ENCODE measurements at regions not wholly inside any gene's neighbourhood (a gene's known extent, or its start where the extent isn't known, plus 50 kb on each side); places are given as distances from the start of the nearest gene placed in this dataset.

GRCh38 chr1:147824798-147825197 is 64.4 kb upstream of the GJA5 start:
- Mint-ChIP-seq H3K27me3 (peaks cover 9% of the 10 kb centered on the region), H3K9me3 (peaks cover 0 to 6% (median 0%) of the 10 kb centered on the region in 7 donors), H3K36me3 (no peaks in the 10 kb centered on the region), H3K27ac (no peak overlapping the region), H3K4me1 (no peaks in the 10 kb centered on the region), H3K4me3 (no peak overlapping the region)
- ATAC-seq (ENCODE audit: low read depth in 2 of 2) = no peak
- Histone ChIP-seq H3K4me3 (ENCODE audit: low read depth, low read length) (no peak overlapping the region), H3K27me3 (ENCODE audit: control insufficient read depth, insufficient read depth, low read length) (peaks cover 5% of the 10 kb centered on the region), H3K4me1 (ENCODE audit: control insufficient read depth, insufficient read depth, low read length, poor library complexity, severe bottlenecking) (no peaks in the 10 kb centered on the region), H3K9me3 (ENCODE audit: control insufficient read depth in 2 of 2, low read length in 2 of 2) (no peaks in the 10 kb centered on the region), H3K27ac (ENCODE audit: insufficient read depth, low read length, poor library complexity, severe bottlenecking) (no peak overlapping the region), H3K36me3 (ENCODE audit: control insufficient read depth, insufficient read depth, low read length) (no peaks in the 10 kb centered on the region)
- DNase-seq = no peak

DNA sequence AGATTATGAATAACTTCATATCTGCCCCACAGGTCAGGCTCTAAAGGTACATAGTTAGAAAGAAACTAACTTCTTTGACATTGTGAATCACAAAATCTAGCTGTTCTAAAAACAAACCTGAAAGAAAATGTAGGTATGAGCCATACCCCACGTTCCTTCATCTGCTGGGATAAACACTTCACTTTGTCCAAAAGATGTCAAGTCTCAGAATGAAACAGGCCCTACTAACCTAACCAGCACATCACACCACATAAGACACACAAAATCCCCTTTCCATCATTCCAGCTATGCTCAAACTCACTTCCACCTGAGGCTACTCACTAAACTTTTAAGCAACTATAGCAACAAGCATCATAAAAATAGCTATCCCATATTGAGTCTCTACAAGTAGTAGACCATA is 65.2 kb upstream of the GJA5 start:
- H3K4me1 Mint-ChIP-seq = no peaks in the 10 kb centered on the region

GRCh38 chr1:147826259-147826658 is 65.9 kb upstream of the GJA5 start:
- H3K4me3 Mint-ChIP-seq = no peak overlapping the region
- no peak overlapping the region for H3K27ac Mint-ChIP-seq
- ATAC-seq (ENCODE audit: low read depth in 2 of 2) (no peak), DNase-seq (no peak)
- no peaks in the 10 kb centered on the region for H3K36me3 Mint-ChIP-seq
- no peaks in the 10 kb centered on the region for H3K36me3 ChIP-seq (ENCODE audit: control insufficient read depth, insufficient read depth, low read length)
- H3K27me3 ChIP-seq (ENCODE audit: control insufficient read depth, insufficient read depth, low read length) = peaks cover 3% of the 10 kb centered on the region
- no peaks in the 10 kb centered on the region for H3K9me3 ChIP-seq (ENCODE audit: control insufficient read depth in 2 of 2, low read length in 2 of 2)
- no peaks in the 10 kb centered on the region for H3K4me1 ChIP-seq (ENCODE audit: control insufficient read depth, insufficient read depth, low read length, poor library complexity, severe bottlenecking)
- no peaks in the 10 kb centered on the region for H3K4me1 Mint-ChIP-seq
- peaks cover 4% of the 10 kb centered on the region for H3K27me3 Mint-ChIP-seq
- no peak overlapping the region for H3K4me3 ChIP-seq (ENCODE audit: low read depth, low read length)
- H3K9me3 Mint-ChIP-seq = peaks cover 0 to 6% (median 1%) of the 10 kb centered on the region in 7 donors
- H3K27ac ChIP-seq (ENCODE audit: insufficient read depth, low read length, poor library complexity, severe bottlenecking) = no peak overlapping the region

More for the DNA sequence above, 65.2 kb upstream of the GJA5 start:
- Histone ChIP-seq H3K4me3 (ENCODE audit: low read depth, low read length) (no peak overlapping the region), H3K4me1 (ENCODE audit: control insufficient read depth, insufficient read depth, low read length, poor library complexity, severe bottlenecking) (no peaks in the 10 kb centered on the region), H3K36me3 (ENCODE audit: control insufficient read depth, insufficient read depth, low read length) (no peaks in the 10 kb centered on the region), H3K27me3 (ENCODE audit: control insufficient read depth, insufficient read depth, low read length) (peaks cover 3% of the 10 kb centered on the region), H3K9me3 (ENCODE audit: control insufficient read depth in 2 of 2, low read length in 2 of 2) (no peaks in the 10 kb centered on the region), H3K27ac (ENCODE audit: insufficient read depth, low read length, poor library complexity, severe bottlenecking) (no peak overlapping the region)
- Mint-ChIP-seq H3K27ac (no peak overlapping the region), H3K27me3 (peaks cover 4% of the 10 kb centered on the region), H3K36me3 (no peaks in the 10 kb centered on the region), H3K4me3 (no peak overlapping the region), H3K9me3 (peaks cover 0 to 6% (median under 1%) of the 10 kb centered on the region in 7 donors)
- no peak for ATAC-seq (ENCODE audit: low read depth in 2 of 2)
- DNase-seq = no peak

- H3K27me3 Mint-ChIP-seq = peaks cover 25% of the 10 kb centered on the region
- ATAC-seq (ENCODE audit: low read depth in 2 of 2) (no peak), DNase-seq (no peak)
- H3K4me1 Mint-ChIP-seq = peaks cover 0 to 6% (median 0%) of the 10 kb centered on the region in 4 donors
- H3K27ac ChIP-seq (ENCODE audit: insufficient read depth, low read length, poor library complexity, severe bottlenecking) = no peak overlapping the region
- H3K36me3 Mint-ChIP-seq = no peaks in the 10 kb centered on the region
- H3K4me3 ChIP-seq (ENCODE audit: low read depth, low read length) = no peak overlapping the region
- H3K36me3 ChIP-seq (ENCODE audit: control insufficient read depth, insufficient read depth, low read length) = no peaks in the 10 kb centered on the region
- H3K9me3 Mint-ChIP-seq = peaks cover 0 to 3% (median 0%) of the 10 kb centered on the region in 7 donors
- no peaks in the 10 kb centered on the region for H3K9me3 ChIP-seq (ENCODE audit: control insufficient read depth in 2 of 2, low read length in 2 of 2)
- H3K4me1 ChIP-seq (ENCODE audit: control insufficient read depth, insufficient read depth, low read length, poor library complexity, severe bottlenecking) = no peaks in the 10 kb centered on the region
- peaks cover 2% of the 10 kb centered on the region for H3K27me3 ChIP-seq (ENCODE audit: control insufficient read depth, insufficient read depth, low read length)
- H3K27ac Mint-ChIP-seq = no peak overlapping the region
- H3K4me3 Mint-ChIP-seq = no peak overlapping the region
Measured at GRCh38 chr1:147833231-147833860, 69.2 kb upstream of the GJA8 start.

DNA sequence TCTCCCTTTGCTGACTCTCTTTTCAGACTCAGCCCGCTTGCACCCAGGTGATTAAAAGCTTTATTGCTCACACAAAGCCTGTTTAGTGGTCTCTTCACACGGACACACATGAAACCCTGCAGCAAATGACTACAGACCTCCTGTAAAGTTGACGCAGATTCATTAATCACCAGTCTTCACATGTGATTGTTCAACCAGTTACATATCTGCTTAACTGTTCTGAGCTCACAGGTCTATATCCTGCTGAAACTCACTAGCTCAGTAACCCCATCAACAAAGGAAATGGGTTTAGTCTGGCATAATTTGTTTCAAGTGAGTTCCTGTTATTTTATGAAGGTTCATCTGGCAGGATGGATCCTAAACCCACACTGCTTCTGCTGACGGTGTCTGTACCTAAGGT is 68.4 kb upstream of the GJA8 start:
- Histone ChIP-seq H3K36me3 (ENCODE audit: control insufficient read depth, insufficient read depth, low read length) (no peaks in the 10 kb centered on the region), H3K27me3 (ENCODE audit: control insufficient read depth, insufficient read depth, low read length) (peaks cover 2% of the 10 kb centered on the region), H3K27ac (ENCODE audit: insufficient read depth, low read length, poor library complexity, severe bottlenecking) (no peak overlapping the region), H3K4me1 (ENCODE audit: control insufficient read depth, insufficient read depth, low read length, poor library complexity, severe bottlenecking) (no peaks in the 10 kb centered on the region), H3K9me3 (ENCODE audit: control insufficient read depth in 2 of 2, low read length in 2 of 2) (no peaks in the 10 kb centered on the region), H3K4me3 (ENCODE audit: low read depth, low read length) (no peak overlapping the region)
- peaks cover 0 to 6% (median 0%) of the 10 kb centered on the region in 4 donors for H3K4me1 Mint-ChIP-seq
- H3K4me3 Mint-ChIP-seq = no peak overlapping the region
- H3K27me3 Mint-ChIP-seq = peaks cover 25% of the 10 kb centered on the region
- peak in 1 of 3 donors; percentile 33 for DNase-seq
- H3K27ac Mint-ChIP-seq = no peak overlapping the region
- H3K36me3 Mint-ChIP-seq = no peaks in the 10 kb centered on the region
- no peak for ATAC-seq (ENCODE audit: low read depth in 2 of 2)
- H3K9me3 Mint-ChIP-seq = peaks cover 0 to 3% (median 0%) of the 10 kb centered on the region in 7 donors

- Histone ChIP-seq H3K4me3 (ENCODE audit: low read depth, low read length) (no peak overlapping the region), H3K27me3 (ENCODE audit: control insufficient read depth, insufficient read depth, low read length) (peaks cover 2% of the 10 kb centered on the region), H3K36me3 (ENCODE audit: control insufficient read depth, insufficient read depth, low read length) (no peaks in the 10 kb centered on the region), H3K27ac (ENCODE audit: insufficient read depth, low read length, poor library complexity, severe bottlenecking) (no peak overlapping the region), H3K4me1 (ENCODE audit: control insufficient read depth, insufficient read depth, low read length, poor library complexity, severe bottlenecking) (no peaks in the 10 kb centered on the region), H3K9me3 (ENCODE audit: control insufficient read depth in 2 of 2, low read length in 2 of 2) (no peaks in the 10 kb centered on the region)
- ATAC-seq (ENCODE audit: low read depth in 2 of 2) (no peak), DNase-seq (no peak)
- Mint-ChIP-seq H3K36me3 (no peaks in the 10 kb centered on the region), H3K4me1 (peaks cover 0 to 6% (median 0%) of the 10 kb centered on the region in 4 donors), H3K27ac (no peak overlapping the region), H3K4me3 (no peak overlapping the region), H3K27me3 (peaks cover 30% of the 10 kb centered on the region), H3K9me3 (peaks cover 0 to 3% (median 0%) of the 10 kb centered on the region in 7 donors)
Measured at GRCh38 chr1:147834810-147835209, 67.8 kb upstream of the GJA8 start.

GRCh38 chr1:147837129-147837963 is 65.2 kb upstream of the GJA8 start:
- peaks cover 24% of the 10 kb centered on the region for H3K27me3 Mint-ChIP-seq
- H3K36me3 Mint-ChIP-seq = no peaks in the 10 kb centered on the region

More at GRCh38 chr1:147837129-147837963, 65.2 kb upstream of the GJA8 start:
- DNase-seq (no peak), ATAC-seq (ENCODE audit: low read depth in 2 of 2) (no peak)
- H3K36me3 ChIP-seq (ENCODE audit: control insufficient read depth, insufficient read depth, low read length) = no peaks in the 10 kb centered on the region
- H3K27ac ChIP-seq (ENCODE audit: insufficient read depth, low read length, poor library complexity, severe bottlenecking) = no peak overlapping the region
- Mint-ChIP-seq H3K9me3 (no peaks in the 10 kb centered on the region), H3K27ac (no peak overlapping the region), H3K4me1 (peaks cover 0 to 6% (median 0%) of the 10 kb centered on the region in 4 donors), H3K4me3 (no peak overlapping the region)
- H3K4me3 ChIP-seq (ENCODE audit: low read depth, low read length) = no peak overlapping the region
- no peaks in the 10 kb centered on the region for H3K4me1 ChIP-seq (ENCODE audit: control insufficient read depth, insufficient read depth, low read length, poor library complexity, severe bottlenecking)
- H3K27me3 ChIP-seq (ENCODE audit: control insufficient read depth, insufficient read depth, low read length) = peaks cover 2% of the 10 kb centered on the region
- H3K9me3 ChIP-seq (ENCODE audit: control insufficient read depth in 2 of 2, low read length in 2 of 2) = no peaks in the 10 kb centered on the region

Data from CD4-positive, CD25-positive, alpha-beta regulatory T cell (primary cell).